NCI-H226 (cell line): ENCODE measurements at regions not wholly inside any gene's neighbourhood (a gene's known extent, or its start where the extent isn't known, plus 50 kb on each side); places are given as distances from the start of the nearest gene placed in this dataset.

ENCODE experiments used
- DNase-seq: peaks from one replicate; pipeline ENCODE4 v3.0.0-alpha.2; 2015

DNA sequence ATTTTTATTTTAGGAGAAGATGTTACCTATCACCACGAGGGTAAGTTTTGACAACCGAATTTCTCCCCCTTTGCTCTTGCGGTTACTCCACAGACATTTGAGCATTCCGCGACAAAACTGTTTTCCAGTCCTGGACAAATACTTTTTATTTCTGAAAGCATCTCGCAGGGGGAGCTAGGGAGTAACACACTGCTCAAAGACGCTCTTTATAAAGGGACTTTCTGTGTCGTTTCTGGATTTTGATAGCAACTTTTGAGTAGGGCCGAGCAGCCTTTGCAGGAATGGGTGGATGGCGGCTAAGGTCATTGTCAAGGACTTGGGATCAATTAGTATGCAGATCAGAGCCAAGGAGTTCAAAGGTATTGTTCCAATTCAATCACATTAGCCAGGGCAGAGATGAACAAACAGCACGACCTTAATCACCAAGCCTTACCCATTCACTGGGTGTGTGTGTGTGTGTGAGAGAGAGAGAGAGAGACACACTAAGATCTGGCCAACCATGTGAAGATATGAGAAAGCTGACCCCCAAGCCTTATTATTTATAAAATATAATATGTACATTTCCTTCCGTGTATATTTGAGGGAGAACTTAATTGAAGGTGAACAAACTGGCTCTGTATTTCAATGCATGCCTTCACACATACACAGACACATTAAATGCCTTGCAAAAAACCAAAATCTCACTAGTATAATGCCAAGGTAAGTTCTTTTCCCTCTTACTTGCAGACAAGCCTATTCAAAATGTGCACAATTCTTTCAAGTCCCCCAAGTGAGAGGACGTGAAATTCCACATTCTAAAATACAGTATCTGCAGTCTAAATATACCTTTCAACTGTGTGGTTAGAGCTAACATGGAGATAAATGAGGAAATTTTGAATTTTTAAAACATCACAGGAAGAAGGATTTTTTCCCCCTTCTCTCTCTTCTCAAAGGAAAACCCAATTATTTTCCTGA is 613.8 kb downstream of the VRK1 start:
- DNase-seq, result no peak

GRCh38 chr14:97411938-97412612 is 614.9 kb downstream of the VRK1 start:
- DNase-seq, result no peak

- no peak for DNase-seq
Observed at GRCh38 chr14:97413022-97413539, 615.9 kb downstream of the VRK1 start.

- no peak for DNase-seq
Observed at GRCh38 chr14:97413966-97414717, 617.0 kb downstream of the VRK1 start.

GRCh38 chr14:97414718-97415098 is 617.5 kb downstream of the VRK1 start:
- no peak for DNase-seq

DNA sequence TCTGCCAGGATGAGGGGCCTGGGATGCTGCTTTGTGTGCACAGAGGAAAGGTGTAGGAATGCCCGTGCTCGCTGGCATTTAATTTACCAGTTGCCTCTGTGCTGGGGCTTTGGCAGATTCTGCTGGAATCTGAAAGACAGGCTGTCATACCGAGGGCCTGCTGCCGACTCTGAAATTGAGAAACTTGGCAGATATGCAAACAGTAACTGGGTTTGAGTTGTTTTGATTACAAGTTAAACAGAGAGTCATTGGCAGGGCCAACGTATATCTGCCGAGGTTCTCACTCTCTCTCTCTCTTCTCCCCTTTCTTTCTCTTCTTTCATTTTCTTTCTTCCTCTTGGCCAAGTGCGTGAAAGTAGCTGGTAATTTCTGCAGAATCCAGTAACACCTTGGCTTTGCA is 618.7 kb downstream of the VRK1 start:
- no peak for DNase-seq

DNA sequence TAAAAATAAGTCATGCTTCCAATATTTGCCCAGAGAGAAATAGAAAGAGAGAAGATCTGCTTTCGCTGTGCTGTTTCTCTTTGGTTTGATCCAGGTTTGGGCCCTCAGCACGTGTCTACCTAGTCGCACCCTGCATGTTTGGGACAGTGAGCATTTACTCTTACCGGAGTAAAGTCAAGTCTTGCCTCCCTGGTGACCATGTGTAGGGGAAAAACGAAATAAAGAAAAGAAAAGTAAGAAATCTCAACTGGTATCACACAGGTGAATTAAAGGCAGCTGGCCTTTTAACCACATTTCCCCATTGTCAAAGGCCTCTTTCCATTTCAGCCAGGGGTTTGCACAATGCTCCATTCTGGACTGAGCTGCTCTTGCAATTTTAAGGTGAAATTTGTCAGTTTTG is 619.4 kb downstream of the VRK1 start:
- no peak for DNase-seq

DNA sequence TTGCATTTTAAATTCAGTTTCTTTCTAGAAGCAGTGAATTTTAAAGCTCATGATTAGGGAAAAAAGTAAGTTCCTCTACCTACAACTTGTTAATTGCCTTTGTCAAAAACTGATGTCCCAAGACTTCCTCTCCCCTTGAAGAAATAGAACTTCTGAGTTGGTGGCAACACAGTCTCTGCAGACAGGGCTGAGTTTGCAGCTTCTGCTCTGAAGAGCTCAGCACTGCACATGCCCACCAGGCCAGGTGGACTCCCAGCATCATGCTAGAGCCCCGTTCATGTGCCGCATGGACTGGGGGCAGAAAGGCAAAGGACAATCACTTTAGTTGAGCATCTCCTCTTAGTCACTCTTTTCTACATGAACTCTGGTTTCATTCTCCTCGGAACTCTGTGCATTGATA is 620.1 kb downstream of the VRK1 start:
- no peak for DNase-seq

- no peak for DNase-seq
Observed at GRCh38 chr14:97420211-97420610, 623.0 kb downstream of the VRK1 start.

- no peak for DNase-seq
Observed at GRCh38 chr14:97426776-97427175, 629.6 kb downstream of the VRK1 start.

- DNase-seq, result no peak
Observed at GRCh38 chr14:97428808-97429440, 631.7 kb downstream of the VRK1 start.

DNA sequence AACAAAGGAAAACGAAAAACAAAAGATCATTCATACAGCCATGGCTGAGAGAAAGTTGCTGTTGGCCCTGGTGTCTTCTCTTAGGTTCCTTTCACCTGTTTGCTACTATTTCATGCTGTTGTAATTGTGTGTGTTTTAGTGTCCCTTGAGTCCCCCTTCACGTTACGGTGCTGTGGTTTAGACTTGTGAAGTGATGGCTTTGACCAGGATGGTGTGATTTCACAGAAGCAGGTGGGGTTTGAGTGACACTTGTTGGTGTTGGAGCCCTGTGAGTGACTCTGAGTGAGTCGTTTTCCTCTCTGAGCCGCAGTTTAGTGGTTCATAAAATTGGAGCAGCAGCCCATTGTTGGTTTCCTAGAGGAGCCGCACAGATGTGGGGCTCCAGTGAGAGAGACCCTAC is 635.4 kb downstream of the VRK1 start:
- no peak for DNase-seq

DNA sequence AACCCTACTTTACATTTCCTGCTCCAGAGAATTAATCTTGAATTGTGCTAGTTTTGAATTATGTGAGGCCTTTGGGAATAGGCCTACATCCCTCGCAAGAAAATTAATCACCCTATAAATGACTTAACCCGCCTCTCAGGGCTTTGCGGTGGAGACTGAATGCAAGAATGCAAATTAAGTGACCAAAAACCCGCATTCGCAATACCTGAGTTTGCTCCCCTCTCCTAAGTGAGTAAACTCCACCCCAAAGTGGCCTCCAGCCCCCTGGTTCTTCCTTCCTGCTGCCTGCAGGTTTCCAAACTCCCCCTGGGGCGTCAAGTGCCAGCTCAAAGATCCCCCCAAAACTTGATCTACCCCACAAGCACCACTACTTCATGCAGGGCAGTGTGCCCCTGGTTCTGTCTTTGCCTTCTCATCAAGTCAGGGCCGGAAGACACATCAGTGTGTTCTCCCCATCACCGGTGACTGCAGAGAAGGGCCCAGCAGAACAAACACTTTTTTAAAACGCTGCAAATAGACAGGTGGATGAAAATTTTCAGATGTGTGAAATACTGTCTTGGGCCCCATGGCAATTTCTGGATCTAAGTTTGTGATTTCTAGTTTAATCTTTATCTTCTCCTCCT is 644.7 kb downstream of the VRK1 start:
- DNase-seq, result no peak

DNA sequence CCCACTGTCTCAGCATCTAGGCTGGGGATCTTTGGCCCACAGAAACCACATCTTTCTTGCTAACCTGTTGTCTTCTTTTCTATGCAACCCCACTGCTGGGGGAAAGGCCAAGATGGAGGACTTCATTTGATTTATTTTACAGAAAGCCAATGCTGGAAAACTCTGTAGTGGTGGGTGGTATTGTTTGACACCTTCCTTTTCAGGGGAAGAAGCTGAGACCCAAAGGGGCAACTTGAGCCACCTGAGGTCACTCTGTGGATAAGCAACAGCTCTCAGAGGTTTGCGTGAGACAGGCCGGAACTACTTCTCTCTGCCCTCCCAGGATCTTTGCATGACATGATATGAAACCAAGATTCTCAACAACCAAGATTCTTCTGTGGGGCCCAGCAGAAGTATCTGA is 645.2 kb downstream of the VRK1 start:
- no peak for DNase-seq

GRCh38 chr14:97443412-97443811 is 646.2 kb downstream of the VRK1 start:
- no peak for DNase-seq

GRCh38 chr14:97444248-97444647 is 647.1 kb downstream of the VRK1 start:
- DNase-seq, result no peak

GRCh38 chr14:97445367-97445766 is 648.2 kb downstream of the VRK1 start:
- DNase-seq, result no peak

DNA sequence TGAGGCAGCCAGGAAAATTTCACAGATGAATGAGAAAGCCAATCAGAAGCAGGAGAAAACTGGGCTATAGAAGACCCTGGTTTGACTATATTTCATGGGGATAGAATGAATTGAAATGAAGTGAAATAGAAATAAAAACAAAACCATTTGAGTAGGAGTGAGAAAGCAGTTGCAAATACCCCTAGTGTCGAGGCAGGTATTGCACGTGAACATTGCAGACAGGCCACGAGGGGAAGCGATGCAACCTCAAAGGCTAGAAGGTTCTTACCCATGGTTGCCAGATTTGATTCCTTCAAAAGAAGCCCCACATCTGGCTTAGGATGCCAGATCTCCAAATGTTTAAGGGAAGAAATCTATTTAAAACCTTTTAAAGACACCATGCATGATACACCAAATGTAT is 648.9 kb downstream of the VRK1 start:
- no peak for DNase-seq

GRCh38 chr14:97452314-97452713 is 655.1 kb downstream of the VRK1 start:
- no peak for DNase-seq

- DNase-seq, result no peak
Observed at GRCh38 chr14:97453991-97454390, 656.8 kb downstream of the VRK1 start.

- DNase-seq, result no peak
Observed at GRCh38 chr14:97456462-97456861, 659.3 kb downstream of the VRK1 start.

GRCh38 chr14:97456958-97457357 is 659.8 kb downstream of the VRK1 start:
- DNase-seq, result no peak
